Neural progenitor cell (in vitro differentiated cells): ENCODE measurements at regions not wholly inside any gene's neighbourhood (a gene's known extent, or its start where the extent isn't known, plus 50 kb on each side); places are given as distances from the start of the nearest gene placed in this dataset.

Experiments
- DNase-seq: peaks from one replicate; pipeline ENCODE4 v3.0.0-alpha.2; 2016; ENCODE audit warnings: low spot score
- H2AFZ ChIP-seq: fragments of 200-600 bp; sonication (generic); replicated peaks from 2 replicates; pipeline ENCODE4 v1.6.1; 2016; ENCODE audit warnings: antibody characterized with exemption
- H3F3A ChIP-seq: fragments of 200-600 bp; sonication (generic); 2 replicates; pipeline ENCODE4 v1.6.1; 2016; ENCODE audit warnings: antibody characterized with exemption, low read depth
- H3K27ac ChIP-seq: fragments of 200-600 bp; sonication (generic); 2 replicates; pipeline ENCODE4 v1.5.1; 2016; ENCODE audit warnings: mild to moderate bottlenecking
- H3K27me3 ChIP-seq: fragments of 200-600 bp; sonication (generic); 2 replicates; pipeline ENCODE4 v1.6.1; 2016; ENCODE audit warnings: mild to moderate bottlenecking, moderate library complexity
- H3K36me3 ChIP-seq: fragments of 200-600 bp; sonication (generic); 2 replicates; pipeline ENCODE4 v1.5.1; 2016
- H3K4me1 ChIP-seq: fragments of 200-600 bp; sonication (generic); 2 replicates; pipeline ENCODE4 v1.6.1; 2016; ENCODE audit warnings: mixed run types
- H3K4me2 ChIP-seq: fragments of 200-600 bp; sonication (generic); 2 replicates; pipeline ENCODE4 v1.6.1; 2016
- H3K4me3 ChIP-seq: fragments of 200-600 bp; sonication (generic); 2 replicates; pipeline ENCODE4 v1.5.1; 2016
- H3K79me2 ChIP-seq: fragments of 200-600 bp; sonication (generic); 2 replicates; pipeline ENCODE4 v1.6.1; 2016; ENCODE audit warnings: low read depth
- H3K9ac ChIP-seq: fragments of 200-600 bp; sonication (generic); 2 replicates; pipeline ENCODE4 v1.6.1; 2016
- H3K9me3 ChIP-seq: fragments of 200-600 bp; sonication (generic); 2 replicates; pipeline ENCODE4 v1.5.1; 2016; ENCODE audit warnings: low read depth
- H4K20me1 ChIP-seq: fragments of 200-600 bp; sonication (generic); 2 replicates; pipeline ENCODE4 v1.6.1; 2016; ENCODE audit warnings: low read depth
- H3K27ac Mint-ChIP-seq: 3 replicates; pipeline ENCODE4 v1.8.0; 2021; ENCODE audit warnings: mixed read lengths
- H3K27me3 Mint-ChIP-seq: 2 replicates; pipeline ENCODE4 v1.8.0; 2022; ENCODE audit warnings: low read depth, mild to moderate bottlenecking, inconsistent platforms, moderate library complexity, mixed read lengths; ENCODE audit not compliant: insufficient read depth
- H3K36me3 Mint-ChIP-seq: 3 replicates; pipeline ENCODE4 v1.8.0; 2021; ENCODE audit warnings: mixed read lengths
- H3K4me1 Mint-ChIP-seq: 3 replicates; pipeline ENCODE4 v1.8.0; 2021; ENCODE audit warnings: mixed read lengths
- H3K4me3 Mint-ChIP-seq: 3 replicates; pipeline ENCODE4 v1.8.0; 2021; ENCODE audit warnings: mild to moderate bottlenecking, moderate library complexity, mixed read lengths
- H3K9me3 Mint-ChIP-seq: 3 replicates; pipeline ENCODE4 v1.8.0; 2020; ENCODE audit warnings: mixed read lengths
- CTCF ChIP-seq: fragments of 200-600 bp; sonication (generic); IDR thresholded peaks from 2 replicates; pipeline ENCODE4 v1.5.1; 2017; ENCODE audit warnings: antibody characterized with exemption, mild to moderate bottlenecking
- EZH2 ChIP-seq: fragments of 200-600 bp; sonication (generic); IDR thresholded peaks from 2 replicates; pipeline ENCODE4 v1.6.1; 2017; ENCODE audit warnings: antibody characterized with exemption, mild to moderate bottlenecking, moderate library complexity
- EZH2phosphoT487 ChIP-seq: fragments of 200-600 bp; sonication (generic); IDR thresholded peaks from 2 replicates; pipeline ENCODE4 v1.6.1; 2017; ENCODE audit warnings: antibody characterized with exemption

DNA sequence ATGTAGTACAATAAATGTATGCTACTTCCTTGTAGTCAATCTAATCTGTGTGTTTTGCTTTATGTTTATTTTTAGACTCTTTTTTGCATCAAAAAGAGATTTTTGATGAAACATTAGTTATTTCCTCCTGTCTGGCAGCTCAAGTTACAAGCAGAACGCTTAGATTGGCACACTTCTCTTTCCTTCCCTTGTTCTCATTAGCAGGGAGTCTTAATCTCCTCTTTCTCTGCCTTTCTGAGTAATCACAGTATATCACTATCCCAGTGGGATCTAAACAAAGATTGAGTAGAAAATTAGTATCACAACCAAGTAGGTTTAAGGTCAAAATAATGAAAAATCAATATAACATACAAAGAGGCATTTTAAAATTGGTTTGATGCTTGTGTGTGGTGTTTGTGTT lies 1192.6 kb downstream of the C4orf33 start:
- peak overlapping the region; percentile 28 for H3K4me2 ChIP-seq
- Mint-ChIP-seq H3K4me3 (no peak overlapping the region), H3K36me3 (no peaks in the 10 kb centered on the region), H3K27me3 (no peaks in the 10 kb centered on the region), H3K9me3 (peaks cover 11% of the 10 kb centered on the region), H3K4me1 (peaks cover 16% of the 10 kb centered on the region), H3K27ac (no peak overlapping the region)
- TF ChIP-seq EZH2phosphoT487 = no peak
- no peak for TF ChIP-seq EZH2
- TF ChIP-seq CTCF = no peak
- H4K20me1 ChIP-seq = no peaks in the 10 kb centered on the region
- no peak overlapping the region for H3K4me3 ChIP-seq
- no peak overlapping the region for H2AFZ ChIP-seq
- peak; percentile 55 for DNase-seq
- H3K36me3 ChIP-seq = no peaks in the 10 kb centered on the region
- no peaks in the 10 kb centered on the region for H3K79me2 ChIP-seq
- H3F3A ChIP-seq = no peaks in the 10 kb centered on the region
- no peaks in the 10 kb centered on the region for H3K27me3 ChIP-seq
- H3K9ac ChIP-seq = no peak overlapping the region
- H3K4me1 ChIP-seq = peaks cover 19% of the 10 kb centered on the region
- H3K27ac ChIP-seq = no peak overlapping the region
- H3K9me3 ChIP-seq = no peaks in the 10 kb centered on the region

GRCh38 chr4:130293692-130294091 lies 1197.7 kb downstream of the C4orf33 start:
- Histone ChIP-seq H3K36me3 (no peaks in the 10 kb centered on the region), H2AFZ (no peak overlapping the region), H3K27ac (no peak overlapping the region), H3K4me1 (peaks cover 13% of the 10 kb centered on the region), H4K20me1 (no peaks in the 10 kb centered on the region), H3K4me2 (no peak overlapping the region), H3K27me3 (no peaks in the 10 kb centered on the region), H3K9ac (no peak overlapping the region), H3K79me2 (no peaks in the 10 kb centered on the region), H3F3A (no peaks in the 10 kb centered on the region), H3K4me3 (no peak overlapping the region), H3K9me3 (no peaks in the 10 kb centered on the region)
- Mint-ChIP-seq H3K27ac (no peak overlapping the region), H3K36me3 (no peaks in the 10 kb centered on the region), H3K4me1 (peaks cover 10% of the 10 kb centered on the region), H3K4me3 (no peak overlapping the region), H3K9me3 (peaks cover 10% of the 10 kb centered on the region), H3K27me3 (no peaks in the 10 kb centered on the region)
- DNase-seq = no peak
- TF ChIP-seq EZH2 (no peak), EZH2phosphoT487 (no peak), CTCF (no peak)

DNA sequence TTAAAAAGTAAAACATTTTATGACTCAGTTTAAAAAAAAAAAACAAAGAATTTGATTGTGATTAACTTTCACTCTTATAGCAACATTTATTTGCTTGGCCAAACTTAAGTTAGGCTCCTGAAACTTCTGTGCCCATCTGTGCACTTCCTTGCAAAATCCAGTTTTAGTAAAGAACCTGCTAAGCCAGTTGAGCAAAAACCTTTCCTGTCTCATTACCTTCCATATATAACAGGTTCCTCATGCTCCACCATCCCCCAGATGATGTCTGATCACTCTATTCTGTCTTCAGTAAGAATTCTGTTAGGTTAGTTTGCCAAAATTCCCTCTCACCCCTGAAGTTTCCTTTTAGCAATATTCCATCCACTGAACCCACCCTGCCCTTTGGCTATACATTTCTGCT lies 1200.5 kb downstream of the C4orf33 start:
- H3K4me1 Mint-ChIP-seq = peaks cover 4% of the 10 kb centered on the region
- Histone ChIP-seq H3K36me3 (no peaks in the 10 kb centered on the region), H3F3A (no peaks in the 10 kb centered on the region), H3K4me3 (no peak overlapping the region), H3K4me1 (peaks cover 6% of the 10 kb centered on the region), H2AFZ (no peak overlapping the region), H3K9me3 (no peaks in the 10 kb centered on the region), H3K27ac (no peak overlapping the region), H3K27me3 (no peaks in the 10 kb centered on the region), H3K79me2 (no peaks in the 10 kb centered on the region), H4K20me1 (no peaks in the 10 kb centered on the region), H3K4me2 (no peak overlapping the region), H3K9ac (no peak overlapping the region)
- no peak for DNase-seq
- no peak overlapping the region for H3K4me3 Mint-ChIP-seq
- no peaks in the 10 kb centered on the region for H3K36me3 Mint-ChIP-seq
- no peaks in the 10 kb centered on the region for H3K27me3 Mint-ChIP-seq
- H3K27ac Mint-ChIP-seq = no peak overlapping the region
- no peak for TF ChIP-seq EZH2phosphoT487
- peaks cover 4% of the 10 kb centered on the region for H3K9me3 Mint-ChIP-seq

- Histone ChIP-seq H3K9ac (no peak overlapping the region), H3K79me2 (no peaks in the 10 kb centered on the region), H3K27ac (no peak overlapping the region), H3K4me2 (no peak overlapping the region), H3F3A (no peaks in the 10 kb centered on the region), H2AFZ (no peak overlapping the region), H4K20me1 (no peaks in the 10 kb centered on the region), H3K9me3 (no peaks in the 10 kb centered on the region), H3K4me3 (no peak overlapping the region), H3K36me3 (no peaks in the 10 kb centered on the region), H3K27me3 (no peaks in the 10 kb centered on the region), H3K4me1 (no peaks in the 10 kb centered on the region)
- no peaks in the 10 kb centered on the region for H3K27me3 Mint-ChIP-seq
- no peak overlapping the region for H3K4me3 Mint-ChIP-seq
- DNase-seq = peak; percentile 38
- no peaks in the 10 kb centered on the region for H3K4me1 Mint-ChIP-seq
- no peaks in the 10 kb centered on the region for H3K9me3 Mint-ChIP-seq
- TF ChIP-seq EZH2phosphoT487 (no peak), CTCF (peak; percentile 56)
- H3K36me3 Mint-ChIP-seq = no peaks in the 10 kb centered on the region
- H3K27ac Mint-ChIP-seq = no peak overlapping the region
These were observed 1210.6 kb downstream of the C4orf33 start for GRCh38 chr4:130306566-130306965.
